CD4-positive, alpha-beta T cell treated with Interleukin-15 for 1 hour (primary cell): ENCODE measurements at regions not wholly inside any gene's neighbourhood (a gene's known extent, or its start where the extent isn't known, plus 50 kb on each side); places are given as distances from the start of the nearest gene placed in this dataset.

Experiments used
- DNase-seq: peaks from one replicate; pipeline ENCODE4 v3.0.0-alpha.2; 2020

DNA sequence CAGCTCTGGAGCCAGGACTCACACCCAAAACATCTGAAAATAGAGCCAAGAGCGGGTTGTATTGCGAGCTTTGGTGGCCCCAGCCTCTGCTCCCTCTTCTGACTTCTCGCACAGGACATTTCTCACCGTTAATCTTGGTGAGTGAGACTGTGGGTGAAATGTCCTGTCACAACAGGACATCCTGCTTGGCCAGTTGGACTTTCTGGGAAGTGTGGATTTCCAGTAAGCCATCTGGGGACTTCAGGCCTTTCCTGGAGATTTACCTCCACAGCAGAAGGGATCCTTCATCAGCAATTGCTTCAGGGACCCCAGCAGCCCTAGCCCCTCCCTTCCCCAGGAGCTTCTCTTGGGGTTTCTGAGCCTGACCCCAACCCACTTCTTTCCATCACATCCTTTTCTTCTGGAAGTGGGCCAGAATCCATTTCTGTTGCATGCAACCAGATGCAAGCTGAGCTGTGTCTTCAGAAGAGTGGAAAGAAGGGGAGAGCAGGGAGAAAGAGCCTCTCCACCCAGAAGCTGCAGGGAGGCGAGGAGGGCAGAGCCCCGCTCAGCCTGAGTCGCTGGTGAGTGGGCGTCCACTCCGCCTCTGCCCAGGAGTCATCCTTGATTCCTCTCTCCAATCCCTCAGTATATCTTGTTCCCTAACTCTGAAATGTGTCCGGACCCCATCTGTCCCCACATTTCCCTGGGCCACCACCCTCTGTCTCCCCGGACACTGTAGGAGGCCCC is 50.3 kb upstream of the GADD45G start:
- no peak for DNase-seq

DNA sequence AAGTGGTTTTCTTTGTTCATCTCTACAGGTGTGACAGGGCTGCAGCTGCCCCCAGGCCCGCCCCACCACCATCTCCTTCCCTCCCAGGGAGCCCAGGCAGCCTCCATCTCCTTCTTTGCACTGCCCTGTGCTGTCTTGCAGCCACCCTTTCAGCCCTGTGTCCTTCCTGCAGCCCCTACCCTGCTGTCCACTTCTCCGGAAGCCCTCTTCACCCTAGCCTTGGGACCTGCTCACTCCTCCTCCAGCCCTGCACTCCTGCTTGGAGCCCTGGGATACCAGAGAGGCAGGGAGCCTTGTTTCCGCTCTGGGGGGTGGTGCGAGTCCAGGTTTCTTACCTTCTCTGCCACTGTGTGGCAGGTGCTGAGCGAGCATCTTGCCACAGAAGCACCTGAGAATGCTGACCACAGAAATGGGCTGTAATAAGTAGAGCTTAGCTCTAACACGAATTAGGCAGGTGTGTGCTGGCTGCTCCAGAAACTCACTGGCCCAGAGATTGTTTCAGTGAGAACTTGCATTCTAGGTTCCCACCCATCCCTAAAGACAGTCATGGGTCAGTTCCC is 51.3 kb upstream of the GADD45G start:
- no peak for DNase-seq

DNA sequence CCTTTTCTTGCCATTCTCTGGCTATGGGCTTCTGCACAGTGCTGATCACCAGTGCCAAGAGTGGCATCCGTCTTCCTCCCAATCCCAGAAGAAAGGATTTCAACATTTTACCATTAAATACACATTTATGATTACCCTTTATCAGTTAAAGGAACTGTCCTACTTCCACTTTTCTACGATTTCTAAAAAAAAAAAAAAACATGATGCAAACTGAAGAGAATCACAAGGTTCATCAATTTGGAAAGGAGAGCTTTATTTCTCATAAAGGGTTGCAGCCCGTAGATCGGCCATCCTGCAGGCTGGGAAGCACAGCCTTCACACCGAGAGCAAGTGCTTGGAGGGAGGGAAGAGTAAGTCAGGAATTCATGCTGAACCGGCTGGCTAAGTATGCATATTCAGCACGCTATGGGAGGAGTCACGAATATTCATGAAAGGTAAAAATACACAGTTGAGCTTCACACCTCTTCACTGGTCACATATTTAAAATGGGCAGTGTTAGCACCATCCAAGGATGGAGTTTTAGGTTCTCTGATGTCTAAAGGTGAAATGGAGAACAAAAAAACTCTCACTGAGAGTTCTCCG is 52.5 kb upstream of the SEMA4D start:
- no peak for DNase-seq

GRCh38 chr9:89549031-89549644 is 51.2 kb upstream of the SEMA4D start:
- peak; percentile 82 for DNase-seq

- DNase-seq = no peak
Observed at GRCh38 chr9:89548071-89548638, 50.2 kb upstream of the SEMA4D start.
